H9 (cell line): ENCODE measurements at regions not wholly inside any gene's neighbourhood (a gene's known extent, or its start where the extent isn't known, plus 50 kb on each side); places are given as distances from the start of the nearest gene placed in this dataset.

Experiments used
- DNase-seq: peaks from one replicate; pipeline ENCODE4 v3.0.0-alpha.2; 2017
- H2AFZ ChIP-seq: one replicate; pipeline ENCODE4 v1.6.1; 2013; ENCODE audit warnings: mild to moderate bottlenecking, low read length, control low read depth, moderate library complexity
- H2AK5ac ChIP-seq: 2 replicates; pipeline ENCODE4 v1.6.1; 2013; ENCODE audit warnings: low read length, control low read depth, mixed read lengths; ENCODE audit not compliant: insufficient read length
- H2BK120ac ChIP-seq: one replicate; pipeline ENCODE4 v1.6.1; 2013; ENCODE audit warnings: low read depth, mild to moderate bottlenecking, low read length, control low read depth, inconsistent platforms; ENCODE audit not compliant: poor library complexity, severe bottlenecking
- H2BK12ac ChIP-seq: 2 replicates; pipeline ENCODE4 v1.6.1; 2013; ENCODE audit warnings: low read length, control low read depth, mixed read lengths, low read depth; ENCODE audit not compliant: insufficient read length
- H2BK15ac ChIP-seq: 2 replicates; pipeline ENCODE4 v1.6.1; 2013; ENCODE audit warnings: low read depth, low read length, control low read depth
- H2BK20ac ChIP-seq: one replicate; pipeline ENCODE4 v1.6.1; 2013; ENCODE audit warnings: low read depth, mild to moderate bottlenecking, low read length, control low read depth, inconsistent platforms; ENCODE audit not compliant: poor library complexity, severe bottlenecking
- H2BK5ac ChIP-seq: 2 replicates; pipeline ENCODE4 v1.6.1; 2013; ENCODE audit warnings: low read length, control low read depth, mixed read lengths; ENCODE audit not compliant: insufficient read length
- H3K14ac ChIP-seq: 2 replicates; pipeline ENCODE4 v1.6.1; 2013; ENCODE audit warnings: low read length, control low read depth; ENCODE audit not compliant: insufficient read depth
- H3K18ac ChIP-seq: 2 replicates; pipeline ENCODE4 v1.6.1; 2013; ENCODE audit warnings: low read depth, mild to moderate bottlenecking, mixed read lengths, low read length, control low read depth; ENCODE audit not compliant: insufficient read length
- H3K23ac ChIP-seq: 2 replicates; pipeline ENCODE4 v1.6.1; 2013; ENCODE audit warnings: low read length, control low read depth, mixed read lengths, low read depth; ENCODE audit not compliant: insufficient read length
- H3K23me2 ChIP-seq: 2 replicates; pipeline ENCODE4 v1.6.1; 2013; ENCODE audit warnings: low read depth, mild to moderate bottlenecking, mixed read lengths, low read length, control low read depth; ENCODE audit not compliant: insufficient read length, poor library complexity, severe bottlenecking
- H3K27ac ChIP-seq: 2 replicates; pipeline ENCODE4 v1.5.1; 2013; ENCODE audit warnings: low read length, control low read depth, mixed read lengths, low read depth; ENCODE audit not compliant: insufficient read length
- H3K27me3 ChIP-seq: 2 replicates; pipeline ENCODE4 v1.6.1; 2013; ENCODE audit warnings: low read length, control low read depth, inconsistent platforms; ENCODE audit not compliant: insufficient read depth
- H3K4ac ChIP-seq: 2 replicates; pipeline ENCODE4 v1.6.1; 2013; ENCODE audit warnings: low read depth, mild to moderate bottlenecking, control low read depth, inconsistent platforms, low read length, moderate library complexity
- H3K4me1 ChIP-seq: 2 replicates; pipeline ENCODE4 v1.6.1; 2013; ENCODE audit warnings: low read length, control low read depth, inconsistent platforms; ENCODE audit not compliant: insufficient read depth
- H3K4me2 ChIP-seq: 2 replicates; pipeline ENCODE4 v1.6.1; 2013; ENCODE audit warnings: low read length, control low read depth, mixed read lengths; ENCODE audit not compliant: insufficient read length, insufficient read depth
- H3K56ac ChIP-seq: 2 replicates; pipeline ENCODE4 v1.6.1; 2013; ENCODE audit warnings: low read depth, mild to moderate bottlenecking, mixed read lengths, low read length, control low read depth; ENCODE audit not compliant: insufficient read length
- H3K79me1 ChIP-seq: 2 replicates; pipeline ENCODE4 v1.6.1; 2013; ENCODE audit warnings: low read depth, mild to moderate bottlenecking, moderate library complexity, low read length, control low read depth, inconsistent platforms; ENCODE audit not compliant: insufficient read depth, poor library complexity, severe bottlenecking
- H3K79me2 ChIP-seq: 2 replicates; pipeline ENCODE4 v1.6.1; 2013; ENCODE audit warnings: low read length, control low read depth, inconsistent platforms; ENCODE audit not compliant: insufficient read depth
- H3K9ac ChIP-seq: 2 replicates; pipeline ENCODE4 v1.6.1; 2013; ENCODE audit warnings: low read length, control low read depth, mixed read lengths; ENCODE audit not compliant: insufficient read length; ENCODE audit errors: extremely low read depth
- H3K9me3 ChIP-seq: one replicate; pipeline ENCODE4 v1.6.1; 2013; ENCODE audit warnings: low read depth, low read length, inconsistent platforms; ENCODE audit not compliant: control insufficient read depth
- H3T11ph ChIP-seq: one replicate; pipeline ENCODE4 v1.6.1; 2013; ENCODE audit warnings: mild to moderate bottlenecking, low read length, control low read depth, inconsistent platforms
- H4K20me1 ChIP-seq: one replicate; pipeline ENCODE4 v1.6.1; 2013; ENCODE audit not compliant: control insufficient read depth, insufficient read length, insufficient read depth
- H4K5ac ChIP-seq: 2 replicates; pipeline ENCODE4 v1.6.1; 2013; ENCODE audit warnings: low read depth, mild to moderate bottlenecking, mixed read lengths, low read length, control low read depth; ENCODE audit not compliant: insufficient read length
- H4K8ac ChIP-seq: replicated peaks from 2 replicates; pipeline ENCODE4 v1.6.1; 2013; ENCODE audit warnings: low read length, control low read depth, mixed read lengths, low read depth; ENCODE audit not compliant: insufficient read length
- H4K91ac ChIP-seq: 2 replicates; pipeline ENCODE4 v1.6.1; 2013; ENCODE audit warnings: low read depth, mild to moderate bottlenecking, moderate library complexity, mixed read lengths, low read length, control low read depth; ENCODE audit not compliant: insufficient read length
- H3K27ac Mint-ChIP-seq, 3 experiments: 2 replicates in 2 of 3; 3 replicates in 1 of 3; pipeline ENCODE4 v1.8.0; 2020 to 2021; ENCODE audit warnings: mixed read lengths in 3 of 3, mild to moderate bottlenecking in 1 of 3, moderate library complexity in 1 of 3
- H3K27me3 Mint-ChIP-seq: 2 replicates; pipeline ENCODE4 v1.8.0; 2021; ENCODE audit warnings: low read depth, mild to moderate bottlenecking, moderate library complexity, mixed read lengths
- H3K36me3 Mint-ChIP-seq, 3 experiments: 2 replicates in 2 of 3; 3 replicates in 1 of 3; pipeline ENCODE4 v1.8.0; 2020 to 2021; ENCODE audit warnings: low read depth in 3 of 3, mixed read lengths in 3 of 3; ENCODE audit not compliant: insufficient read depth in 1 of 3
- H3K4me1 Mint-ChIP-seq, 2 experiments: 2 replicates each; pipeline ENCODE4 v1.8.0; 2020; ENCODE audit warnings: mixed read lengths in 2 of 2
- H3K4me3 Mint-ChIP-seq, 2 experiments: 2 replicates in 1 of 2; 3 replicates in 1 of 2; pipeline ENCODE4 v1.8.0; 2020 to 2021; ENCODE audit warnings: mild to moderate bottlenecking in 2 of 2, mixed read lengths in 2 of 2, moderate library complexity in 1 of 2
- H3K9me3 Mint-ChIP-seq, 2 experiments: 2 replicates in 1 of 2; 3 replicates in 1 of 2; pipeline ENCODE4 v1.8.0; 2020; ENCODE audit warnings: mild to moderate bottlenecking in 2 of 2, mixed read lengths in 2 of 2, moderate library complexity in 1 of 2
- CTCF ChIP-seq: fragments of 200-600 bp; sonication (generic); conservative IDR thresholded peaks from 3 replicates; pipeline ENCODE4 v1.8.0; 2021; ENCODE audit warnings: antibody characterized with exemption, mild to moderate bottlenecking
- WGBS: extraction: QIAGEN DNeasy Blood & Tissue Kit; methylation state at CpG from one replicate; pipeline ENCODE4 v1.1.7; 2013; ENCODE audit warnings: missing lambda C conversion rate, low lambda C conversion rate, mixed read lengths; ENCODE audit not compliant: insufficient read length; ENCODE audit errors: extremely low coverage; 5-methylcytosine and 5-hydroxymethylcytosine counted together

- H3K23ac ChIP-seq: no peak overlapping the region
- no peaks in the 10 kb centered on the region for H3K4me1 ChIP-seq
- no peak overlapping the region for H2AK5ac ChIP-seq
- H4K8ac ChIP-seq: no peak overlapping the region
- H2BK120ac ChIP-seq: no peak overlapping the region
- no peak overlapping the region for H2BK12ac ChIP-seq
- H3K4me2 ChIP-seq: no peak overlapping the region
- no peak overlapping the region for H2BK20ac ChIP-seq
- H3K27me3 ChIP-seq: no peaks in the 10 kb centered on the region
- Mint-ChIP-seq H3K36me3 (no peaks in the 10 kb centered on the region), H3K4me3 (no peak overlapping the region), H3K4me1 (peaks cover 18 to 19% of the 10 kb centered on the region in 2 experiments), H3K9me3 (no peaks in the 10 kb centered on the region), H3K27ac (no peak overlapping the region), H3K27me3 (peaks cover 17% of the 10 kb centered on the region)
- no peak overlapping the region for H3K27ac ChIP-seq
- no peaks in the 10 kb centered on the region for H3K23me2 ChIP-seq
- WGBS: no CpG with 5 or more reads among the region's 12 CpGs
- no peaks in the 10 kb centered on the region for H3K79me2 ChIP-seq
- no peak overlapping the region for H2BK15ac ChIP-seq
- H2AFZ ChIP-seq: no peak overlapping the region
- TF ChIP-seq CTCF: no peak
- H3K14ac ChIP-seq: no peak overlapping the region
- H3K9ac ChIP-seq: no peak overlapping the region
- H3K79me1 ChIP-seq: no peaks in the 10 kb centered on the region
- no peak overlapping the region for H3T11ph ChIP-seq
- no peaks in the 10 kb centered on the region for H4K20me1 ChIP-seq
- no peak overlapping the region for H3K18ac ChIP-seq
- DNase-seq: no peak
- no peak overlapping the region for H4K5ac ChIP-seq
- no peak overlapping the region for H3K56ac ChIP-seq
- H3K4ac ChIP-seq: no peak overlapping the region
- no peak overlapping the region for H4K91ac ChIP-seq
- H3K9me3 ChIP-seq: no peaks in the 10 kb centered on the region
- no peak overlapping the region for H2BK5ac ChIP-seq
Observed at GRCh38 chr6:90399970-90400369, 103.3 kb upstream of the BACH2 start.
